ENCODE measurements at regions not wholly inside any gene's neighbourhood (a gene's known extent, or its start where the extent isn't known, plus 50 kb on each side); places are given as distances from the start of the nearest gene placed in this dataset.
"Not testable (repeated sequence)": the region's sequence is repeated elsewhere in the genome, so short reads cannot be mapped to it uniquely, and the experiment has no call there.

DNA sequence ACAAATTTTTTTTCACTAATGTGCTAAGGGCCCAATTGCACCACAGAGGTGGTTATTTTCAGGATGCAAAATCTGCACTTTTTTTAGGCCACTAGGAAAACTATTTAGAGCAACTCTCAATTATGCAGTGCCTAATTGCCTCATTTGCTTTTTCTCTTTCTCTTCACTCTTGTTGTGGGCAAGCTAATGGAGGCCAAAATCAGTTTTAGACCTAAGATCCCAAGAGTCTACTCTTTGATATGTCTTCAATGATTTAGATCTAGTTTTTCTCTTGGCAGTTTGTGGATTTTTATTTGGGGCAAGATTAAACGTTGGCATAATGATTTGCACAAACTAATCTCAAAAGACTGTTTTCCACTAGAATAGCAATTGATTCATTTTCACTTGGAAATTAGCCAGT, 1996.9 kb downstream of the LRRC4C start:
- no peak for DNase-seq

DNA sequence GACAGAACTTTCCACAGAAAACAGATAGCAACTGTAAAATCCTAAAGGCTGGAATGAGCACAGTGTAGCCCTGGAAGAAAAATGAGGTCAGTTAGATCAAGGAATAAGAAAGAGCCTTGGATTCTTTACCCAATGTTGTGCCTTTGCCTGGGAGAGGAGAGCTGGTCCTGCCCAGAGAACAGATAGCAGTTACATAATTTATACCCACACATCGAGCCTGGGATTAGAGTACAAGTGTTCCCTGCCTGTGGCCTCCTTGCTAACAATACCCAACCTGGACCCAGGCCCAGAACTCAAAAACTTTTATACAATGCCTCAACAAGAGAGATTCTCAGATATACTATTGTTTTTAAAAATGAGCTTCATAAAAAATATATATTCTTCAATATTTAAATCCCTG, 1998.4 kb downstream of the LRRC4C start:
- peak in 12 of 56 donors; percentile 0 to 36 (median 12) for DNase-seq

GRCh38 chr11:39459606-39460005, 1999.8 kb downstream of the LRRC4C start:
- DNase-seq, result no peak

GRCh38 chr11:39458481-39458880, 2001.0 kb downstream of the LRRC4C start:
- no peak for DNase-seq

DNA sequence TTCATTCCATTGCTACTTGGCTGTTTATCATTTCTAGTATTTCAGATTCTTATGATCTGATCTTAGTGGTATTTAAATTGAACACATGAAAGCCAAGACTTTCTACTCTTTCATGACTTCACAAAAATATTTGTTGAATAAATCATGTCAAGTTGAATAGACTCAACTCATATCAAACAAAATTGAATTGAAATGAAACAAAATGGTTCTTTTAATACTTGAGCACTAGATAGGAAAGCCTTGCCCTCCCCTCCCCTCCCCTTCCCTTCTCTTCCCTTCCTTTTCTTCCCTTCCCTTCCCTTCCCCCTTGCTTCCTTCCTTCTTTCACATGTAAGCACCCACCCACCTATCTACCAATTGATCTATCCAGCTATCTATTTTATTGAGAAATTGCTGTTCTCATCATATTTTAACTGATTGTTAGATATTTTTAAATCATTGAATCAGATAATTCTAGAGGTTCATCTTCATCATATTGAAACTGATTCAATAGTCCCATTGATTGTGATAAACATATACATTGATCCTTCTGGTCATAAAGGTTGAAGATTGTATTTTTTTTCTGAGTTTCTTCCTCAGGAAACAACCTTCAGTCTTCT, 2015.9 kb downstream of the LRRC4C start:
- DNase-seq, result no peak

DNA sequence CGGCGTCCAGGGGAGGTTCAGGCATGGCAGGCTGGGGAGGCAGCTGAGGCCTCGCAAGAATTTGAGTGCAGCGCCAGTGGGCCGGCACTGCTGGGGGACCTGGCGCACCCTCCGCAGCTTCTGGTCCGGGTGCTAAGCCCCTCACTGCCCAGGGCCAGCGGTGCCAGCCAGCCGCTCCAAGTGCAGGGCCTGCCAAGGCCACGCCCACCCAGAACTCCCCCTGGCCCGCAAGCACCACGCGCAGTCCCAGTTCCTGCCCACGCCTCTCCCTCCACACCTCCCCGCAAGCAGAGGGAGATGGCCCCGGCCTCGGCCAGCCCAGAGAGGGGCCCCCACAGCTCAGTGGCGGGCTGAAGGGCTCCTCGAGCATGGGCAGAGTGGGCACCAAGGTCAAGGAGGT, 2017.3 kb downstream of the LRRC4C start:
- DNase-seq, result no peak

GRCh38 chr11:39435641-39436040, 2023.8 kb downstream of the LRRC4C start:
- DNase-seq, result no peak

DNA sequence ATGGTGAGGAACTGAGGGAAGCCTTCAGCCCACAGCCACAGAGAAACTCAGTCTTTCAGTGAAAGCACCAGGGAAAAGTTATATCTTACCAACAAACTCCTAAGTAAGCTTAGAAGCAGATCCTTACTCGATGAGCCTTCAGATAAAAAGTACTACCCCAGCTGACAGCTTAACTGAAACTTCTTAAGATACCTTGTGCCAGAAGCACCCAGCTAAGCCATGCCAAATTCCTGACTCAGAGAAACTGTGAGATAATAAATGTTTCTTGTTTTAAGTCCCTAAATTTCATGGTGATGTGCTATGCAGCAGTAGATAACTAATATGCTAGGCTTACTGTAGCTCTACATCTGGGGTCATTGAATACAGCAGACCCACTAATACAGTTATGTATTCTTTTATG, 2025.0 kb downstream of the LRRC4C start:
- DNase-seq, result no peak

DNA sequence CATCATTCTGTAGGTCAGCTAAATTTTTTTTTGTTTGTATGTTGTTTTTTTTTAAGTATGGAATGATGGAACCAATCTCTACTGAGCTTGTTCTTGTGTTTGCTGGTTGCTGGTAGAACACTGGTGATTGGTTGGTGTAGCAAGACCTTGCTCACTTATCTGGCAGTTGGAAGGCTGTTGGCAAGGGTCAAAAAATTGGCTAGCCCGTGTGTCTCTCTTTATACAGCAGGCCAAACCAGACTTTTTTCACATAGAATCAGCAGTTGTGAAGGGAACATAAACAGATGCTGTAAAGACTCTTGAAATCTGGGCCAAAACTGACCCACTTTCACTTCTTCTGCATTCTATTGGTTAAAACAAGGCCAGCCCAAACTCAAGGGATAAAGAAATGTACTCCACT, 2026.5 kb downstream of the LRRC4C start:
- DNase-seq, result no peak

DNA sequence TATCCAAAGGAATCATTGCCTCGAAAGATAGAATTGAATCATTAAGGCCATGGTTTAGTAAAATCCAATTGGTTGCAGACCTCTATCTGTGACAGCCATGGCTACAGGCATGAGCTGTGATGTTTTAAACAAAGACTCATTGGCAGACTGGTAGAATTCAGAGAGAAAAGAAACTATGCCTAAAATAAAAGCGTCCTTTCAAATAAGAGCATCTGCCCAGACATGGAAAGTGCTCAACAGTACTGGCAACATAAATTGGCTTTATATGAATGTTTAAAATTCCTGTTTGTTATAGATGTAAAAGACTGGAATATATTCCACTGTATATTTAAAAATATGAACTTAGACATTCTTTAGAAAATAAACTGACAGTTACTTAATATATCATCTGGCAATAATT, 2034.2 kb downstream of the LRRC4C start:
- no peak for DNase-seq

DNA sequence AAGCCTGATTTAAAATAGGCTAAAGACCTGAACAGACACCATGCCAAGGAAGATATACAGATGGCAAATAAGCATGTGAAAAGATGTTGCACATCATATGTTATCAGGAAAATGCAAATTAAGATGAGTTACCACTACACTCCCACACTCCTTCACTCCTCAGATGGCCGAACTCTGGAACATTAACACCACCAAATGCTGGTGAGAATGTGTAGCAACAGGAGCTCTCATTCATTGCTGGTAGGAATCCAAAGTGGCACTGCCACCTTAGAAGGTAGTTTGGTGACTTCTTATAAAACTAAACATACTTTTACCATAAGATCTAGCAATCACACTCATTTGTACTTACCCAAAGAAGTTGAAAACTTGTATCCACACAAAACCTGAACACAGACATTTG, 2047.3 kb downstream of the LRRC4C start:
- no peak for DNase-seq

GRCh38 chr11:39385911-39386310, 2073.5 kb downstream of the LRRC4C start:
- no peak for DNase-seq

DNA sequence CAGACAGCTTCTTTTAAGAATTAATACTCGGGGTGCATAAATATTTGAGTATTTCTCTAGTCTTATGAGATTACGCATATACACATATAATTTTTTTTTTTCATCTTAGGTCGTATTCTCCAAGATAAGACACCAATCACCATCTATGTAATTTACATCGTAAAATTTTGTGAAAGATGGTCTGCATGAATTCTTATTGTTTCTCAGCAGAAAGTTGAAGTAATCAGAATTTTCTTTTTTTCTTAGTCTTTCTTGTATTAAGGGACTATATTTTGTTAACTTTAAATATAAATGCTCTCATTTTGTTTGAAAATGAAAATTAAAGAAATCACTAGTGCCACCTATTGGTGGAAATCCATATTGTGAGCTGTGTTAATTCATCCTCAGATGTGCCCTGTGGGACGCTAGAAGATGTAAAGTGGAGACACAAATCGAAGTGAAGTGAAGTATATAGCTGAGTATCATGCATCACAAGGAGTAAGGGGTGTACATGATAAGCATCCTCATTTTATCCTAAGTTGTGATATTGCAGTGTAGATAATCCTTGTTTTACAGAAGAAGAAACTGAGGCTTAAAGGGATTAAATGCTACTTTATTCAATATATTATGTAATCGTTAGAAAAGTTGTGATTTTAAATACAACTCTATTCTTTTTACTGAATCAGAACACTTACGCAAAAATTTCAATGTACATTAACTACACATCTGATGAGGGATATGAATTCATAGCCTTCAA, 2084.3 kb downstream of the LRRC4C start:
- DNase-seq, result no peak

DNA sequence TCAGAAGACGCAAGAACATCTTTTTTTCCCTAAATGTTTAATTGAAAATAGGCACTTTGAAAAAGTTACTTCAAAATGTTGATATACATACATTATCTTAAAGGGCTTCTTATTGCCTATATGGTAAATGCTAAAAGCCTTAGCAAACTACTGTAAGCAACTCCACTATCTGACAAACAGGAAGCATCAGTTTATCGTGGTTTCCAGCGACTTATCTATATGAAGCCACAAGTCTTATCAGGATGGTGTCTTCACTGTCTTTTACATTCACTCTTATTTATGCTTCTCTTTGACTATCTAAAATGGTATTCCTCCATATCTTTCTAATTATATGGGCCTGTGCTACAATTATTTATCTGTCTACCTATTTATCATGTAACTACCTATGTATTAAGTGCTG, 2091.9 kb downstream of the LRRC4C start:
- no peak for DNase-seq

- DNase-seq, result peak in 1 of 56 donors; percentile 1
Measured at GRCh38 chr11:39365809-39366436, 2093.5 kb downstream of the LRRC4C start.

- DNase-seq, result no peak
Measured at GRCh38 chr11:39363571-39363970, 2095.9 kb downstream of the LRRC4C start.

DNA sequence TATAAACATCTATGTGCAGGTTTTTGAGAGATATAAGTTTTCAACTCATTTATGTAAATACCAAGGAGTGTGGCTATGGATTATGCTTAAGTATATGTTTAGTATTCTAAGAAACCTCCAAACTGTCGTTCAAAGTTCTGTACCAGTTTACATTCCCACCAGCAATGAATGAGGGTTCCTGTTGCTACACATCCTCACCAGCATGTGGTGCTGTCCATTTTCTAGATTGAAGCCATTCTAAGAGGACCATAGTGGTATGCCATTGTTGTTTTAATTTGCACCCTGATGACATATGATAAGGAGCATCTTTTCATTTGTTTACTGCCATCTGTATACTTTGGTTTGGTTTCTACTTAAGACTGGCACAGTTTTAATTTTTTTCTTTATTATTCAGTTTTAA, 2097.9 kb downstream of the LRRC4C start:
- DNase-seq, result no peak

GRCh38 chr11:39345834-39346442, 2113.5 kb downstream of the LRRC4C start:
- DNase-seq, result no peak

DNA sequence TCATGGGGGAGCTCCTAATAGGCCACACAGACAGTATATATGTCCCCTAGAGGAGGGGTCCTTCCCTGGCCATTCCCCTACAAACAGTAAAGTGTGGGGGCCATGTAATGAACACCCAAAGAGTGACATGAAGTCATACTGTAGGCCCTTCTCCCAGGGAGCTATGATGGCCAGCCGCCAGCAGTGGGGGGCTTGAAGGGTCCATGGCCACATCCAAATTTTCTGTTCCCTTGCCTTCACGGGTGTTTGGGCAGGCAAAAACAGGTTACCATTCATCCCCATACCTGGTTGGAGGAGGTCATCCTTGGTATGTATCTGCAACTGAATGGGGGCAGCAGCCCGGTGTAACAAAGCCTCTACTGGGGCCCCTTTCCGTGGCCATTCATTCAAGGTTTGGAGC, 2118.0 kb downstream of the LRRC4C start:
- DNase-seq, result no peak

DNA sequence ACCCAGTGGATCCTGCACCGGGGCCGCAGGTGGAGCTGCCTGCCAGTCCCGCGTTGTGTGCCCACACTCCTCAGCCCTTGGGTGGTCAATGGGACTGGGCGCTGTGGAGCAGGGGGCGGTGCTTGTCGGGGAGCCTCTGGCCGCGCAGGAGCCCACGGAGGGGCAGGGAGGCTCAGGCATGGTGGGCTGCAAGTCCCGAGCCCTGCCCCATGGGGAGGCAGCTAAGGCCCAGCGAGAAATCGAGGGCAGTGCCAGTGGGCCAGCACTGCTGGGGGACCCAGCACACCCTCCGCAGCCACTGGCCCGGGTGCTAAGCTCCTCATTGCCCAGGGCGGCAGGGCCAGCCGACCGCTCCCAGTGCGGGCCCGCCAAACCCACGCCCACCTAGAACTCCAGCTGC, 2126.4 kb downstream of the LRRC4C start:
- not testable (repeated sequence) for DNase-seq

DNA sequence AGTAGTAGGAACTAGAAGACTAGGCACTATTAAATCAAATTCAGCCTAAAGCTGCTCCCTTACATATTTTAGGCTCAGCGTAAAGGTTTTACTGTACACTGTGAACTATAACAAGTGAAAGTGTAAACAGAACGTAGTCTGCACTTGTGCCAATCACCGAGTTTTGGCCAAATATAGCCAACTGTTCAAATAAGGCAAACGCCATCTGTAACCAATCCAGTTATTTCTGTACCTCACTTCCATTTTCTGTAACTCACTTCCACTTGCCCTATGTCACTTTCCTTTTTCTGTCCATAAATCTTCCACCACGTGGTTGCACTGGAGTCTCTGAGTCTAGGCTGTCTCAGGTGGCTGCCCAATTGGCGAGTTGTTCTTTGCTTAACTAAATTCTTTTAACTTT, 2132.2 kb downstream of the LRRC4C start:
- DNase-seq, result no peak

GRCh38 chr11:39311888-39312287, 2147.6 kb downstream of the LRRC4C start:
- not testable (repeated sequence) for DNase-seq

GRCh38 chr11:39304586-39304985, 2154.9 kb downstream of the LRRC4C start:
- no peak for DNase-seq
